SK-N-MC (cell line): ENCODE measurements at regions not wholly inside any gene's neighbourhood (a gene's known extent, or its start where the extent isn't known, plus 50 kb on each side); places are given as distances from the start of the nearest gene placed in this dataset.

Source experiments
- EZH2 ChIP-seq: fragments of 200-600 bp; sonication (generic); IDR thresholded peaks from one replicate; pipeline ENCODE4 v1.6.1; 2017; ENCODE audit warnings: antibody characterized with exemption
- FOXP2 ChIP-seq: optimal IDR thresholded peaks from 2 replicates; pipeline ENCODE3; 2011; ENCODE audit warnings: mild to moderate bottlenecking, moderate library complexity; ENCODE audit not compliant: insufficient read depth; ENCODE audit errors: extremely low read length, control extremely low read depth

GRCh38 chr6:105750089-105750488, 336.0 kb upstream of the PRDM1 start:
- TF ChIP-seq FOXP2 (no peak), EZH2 (no peak)
